ENCODE measurements at regions not wholly inside any gene's neighbourhood (a gene's known extent, or its start where the extent isn't known, plus 50 kb on each side); places are given as distances from the start of the nearest gene placed in this dataset.

DNA sequence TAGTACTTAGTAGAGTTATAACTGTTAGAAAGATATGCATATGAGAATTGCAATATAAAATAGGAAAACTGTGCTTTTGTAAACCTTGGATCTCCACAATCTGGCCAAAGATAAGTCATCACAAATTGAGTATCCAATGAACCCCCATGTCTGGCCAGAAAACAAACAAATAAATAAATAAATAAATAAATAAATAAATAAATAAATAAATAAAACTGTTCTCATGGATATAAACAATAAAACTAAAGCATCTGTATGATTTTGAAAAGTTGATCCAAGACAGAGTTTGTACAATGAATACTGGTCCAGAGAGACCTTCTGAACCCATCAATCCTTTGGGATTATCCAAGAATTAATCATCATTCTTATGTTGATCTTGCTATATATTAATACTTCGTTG lies 367.6 kb upstream of the CDH9 start (continued):
- TF ChIP-seq, protein P1, sequence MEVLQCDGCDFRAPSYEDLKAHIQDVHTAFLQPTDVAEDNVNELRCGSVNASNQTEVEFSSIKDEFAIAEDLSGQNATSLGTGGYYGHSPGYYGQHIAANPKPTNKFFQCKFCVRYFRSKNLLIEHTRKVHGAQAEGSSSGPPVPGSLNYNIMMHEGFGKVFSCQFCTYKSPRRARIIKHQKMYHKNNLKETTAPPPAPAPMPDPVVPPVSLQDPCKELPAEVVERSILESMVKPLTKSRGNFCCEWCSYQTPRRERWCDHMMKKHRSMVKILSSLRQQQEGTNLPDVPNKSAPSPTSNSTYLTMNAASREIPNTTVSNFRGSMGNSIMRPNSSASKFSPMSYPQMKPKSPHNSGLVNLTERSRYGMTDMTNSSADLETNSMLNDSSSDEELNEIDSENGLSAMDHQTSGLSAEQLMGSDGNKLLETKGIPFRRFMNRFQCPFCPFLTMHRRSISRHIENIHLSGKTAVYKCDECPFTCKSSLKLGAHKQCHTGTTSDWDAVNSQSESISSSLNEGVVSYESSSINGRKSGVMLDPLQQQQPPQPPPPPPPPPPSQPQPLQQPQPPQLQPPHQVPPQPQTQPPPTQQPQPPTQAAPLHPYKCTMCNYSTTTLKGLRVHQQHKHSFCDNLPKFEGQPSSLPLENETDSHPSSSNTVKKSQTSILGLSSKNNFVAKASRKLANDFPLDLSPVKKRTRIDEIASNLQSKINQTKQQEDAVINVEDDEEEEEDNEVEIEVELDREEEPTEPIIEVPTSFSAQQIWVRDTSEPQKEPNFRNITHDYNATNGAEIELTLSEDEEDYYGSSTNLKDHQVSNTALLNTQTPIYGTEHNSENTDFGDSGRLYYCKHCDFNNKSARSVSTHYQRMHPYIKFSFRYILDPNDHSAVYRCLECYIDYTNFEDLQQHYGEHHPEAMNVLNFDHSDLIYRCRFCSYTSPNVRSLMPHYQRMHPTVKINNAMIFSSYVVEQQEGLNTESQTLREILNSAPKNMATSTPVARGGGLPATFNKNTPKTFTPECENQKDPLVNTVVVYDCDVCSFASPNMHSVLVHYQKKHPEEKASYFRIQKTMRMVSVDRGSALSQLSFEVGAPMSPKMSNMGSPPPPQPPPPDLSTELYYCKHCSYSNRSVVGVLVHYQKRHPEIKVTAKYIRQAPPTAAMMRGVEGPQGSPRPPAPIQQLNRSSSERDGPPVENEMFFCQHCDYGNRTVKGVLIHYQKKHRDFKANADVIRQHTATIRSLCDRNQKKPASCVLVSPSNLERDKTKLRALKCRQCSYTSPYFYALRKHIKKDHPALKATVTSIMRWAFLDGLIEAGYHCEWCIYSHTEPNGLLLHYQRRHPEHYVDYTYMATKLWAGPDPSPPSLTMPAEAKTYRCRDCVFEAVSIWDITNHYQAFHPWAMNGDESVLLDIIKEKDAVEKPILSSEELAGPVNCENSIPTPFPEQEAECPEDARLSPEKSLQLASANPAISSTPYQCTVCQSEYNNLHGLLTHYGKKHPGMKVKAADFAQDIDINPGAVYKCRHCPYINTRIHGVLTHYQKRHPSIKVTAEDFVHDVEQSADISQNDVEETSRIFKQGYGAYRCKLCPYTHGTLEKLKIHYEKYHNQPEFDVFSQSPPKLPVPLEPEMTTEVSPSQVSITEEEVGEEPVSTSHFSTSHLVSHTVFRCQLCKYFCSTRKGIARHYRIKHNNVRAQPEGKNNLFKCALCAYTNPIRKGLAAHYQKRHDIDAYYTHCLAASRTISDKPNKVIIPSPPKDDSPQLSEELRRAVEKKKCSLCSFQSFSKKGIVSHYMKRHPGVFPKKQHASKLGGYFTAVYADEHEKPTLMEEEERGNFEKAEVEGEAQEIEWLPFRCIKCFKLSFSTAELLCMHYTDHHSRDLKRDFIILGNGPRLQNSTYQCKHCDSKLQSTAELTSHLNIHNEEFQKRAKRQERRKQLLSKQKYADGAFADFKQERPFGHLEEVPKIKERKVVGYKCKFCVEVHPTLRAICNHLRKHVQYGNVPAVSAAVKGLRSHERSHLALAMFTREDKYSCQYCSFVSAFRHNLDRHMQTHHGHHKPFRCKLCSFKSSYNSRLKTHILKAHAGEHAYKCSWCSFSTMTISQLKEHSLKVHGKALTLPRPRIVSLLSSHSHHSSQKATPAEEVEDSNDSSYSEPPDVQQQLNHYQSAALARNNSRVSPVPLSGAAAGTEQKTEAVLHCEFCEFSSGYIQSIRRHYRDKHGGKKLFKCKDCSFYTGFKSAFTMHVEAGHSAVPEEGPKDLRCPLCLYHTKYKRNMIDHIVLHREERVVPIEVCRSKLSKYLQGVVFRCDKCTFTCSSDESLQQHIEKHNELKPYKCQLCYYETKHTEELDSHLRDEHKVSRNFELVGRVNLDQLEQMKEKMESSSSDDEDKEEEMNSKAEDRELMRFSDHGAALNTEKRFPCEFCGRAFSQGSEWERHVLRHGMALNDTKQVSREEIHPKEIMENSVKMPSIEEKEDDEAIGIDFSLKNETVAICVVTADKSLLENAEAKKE (CRISPR knock-in tag; IDR thresholded peaks at IDR 0.05), result no peak
- TF ChIP-seq ZNF331 (CRISPR knock-in tag; IDR thresholded peaks at IDR 0.05; ENCODE audit: low read depth) (no peak), STAT1 (IDR thresholded peaks at IDR 0.05; ENCODE audit: unreplicated experiment) (no peak), CREB1 (CRISPR knock-in tag; IDR thresholded peaks at IDR 0.05; ENCODE audit: low read depth) (no peak)
- TF ChIP-seq, protein P2, sequence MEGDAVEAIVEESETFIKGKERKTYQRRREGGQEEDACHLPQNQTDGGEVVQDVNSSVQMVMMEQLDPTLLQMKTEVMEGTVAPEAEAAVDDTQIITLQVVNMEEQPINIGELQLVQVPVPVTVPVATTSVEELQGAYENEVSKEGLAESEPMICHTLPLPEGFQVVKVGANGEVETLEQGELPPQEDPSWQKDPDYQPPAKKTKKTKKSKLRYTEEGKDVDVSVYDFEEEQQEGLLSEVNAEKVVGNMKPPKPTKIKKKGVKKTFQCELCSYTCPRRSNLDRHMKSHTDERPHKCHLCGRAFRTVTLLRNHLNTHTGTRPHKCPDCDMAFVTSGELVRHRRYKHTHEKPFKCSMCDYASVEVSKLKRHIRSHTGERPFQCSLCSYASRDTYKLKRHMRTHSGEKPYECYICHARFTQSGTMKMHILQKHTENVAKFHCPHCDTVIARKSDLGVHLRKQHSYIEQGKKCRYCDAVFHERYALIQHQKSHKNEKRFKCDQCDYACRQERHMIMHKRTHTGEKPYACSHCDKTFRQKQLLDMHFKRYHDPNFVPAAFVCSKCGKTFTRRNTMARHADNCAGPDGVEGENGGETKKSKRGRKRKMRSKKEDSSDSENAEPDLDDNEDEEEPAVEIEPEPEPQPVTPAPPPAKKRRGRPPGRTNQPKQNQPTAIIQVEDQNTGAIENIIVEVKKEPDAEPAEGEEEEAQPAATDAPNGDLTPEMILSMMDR (conservative IDR thresholded peaks at IDR 0.05; ENCODE audit: low read depth in 2 of 2), result no peak

DNA sequence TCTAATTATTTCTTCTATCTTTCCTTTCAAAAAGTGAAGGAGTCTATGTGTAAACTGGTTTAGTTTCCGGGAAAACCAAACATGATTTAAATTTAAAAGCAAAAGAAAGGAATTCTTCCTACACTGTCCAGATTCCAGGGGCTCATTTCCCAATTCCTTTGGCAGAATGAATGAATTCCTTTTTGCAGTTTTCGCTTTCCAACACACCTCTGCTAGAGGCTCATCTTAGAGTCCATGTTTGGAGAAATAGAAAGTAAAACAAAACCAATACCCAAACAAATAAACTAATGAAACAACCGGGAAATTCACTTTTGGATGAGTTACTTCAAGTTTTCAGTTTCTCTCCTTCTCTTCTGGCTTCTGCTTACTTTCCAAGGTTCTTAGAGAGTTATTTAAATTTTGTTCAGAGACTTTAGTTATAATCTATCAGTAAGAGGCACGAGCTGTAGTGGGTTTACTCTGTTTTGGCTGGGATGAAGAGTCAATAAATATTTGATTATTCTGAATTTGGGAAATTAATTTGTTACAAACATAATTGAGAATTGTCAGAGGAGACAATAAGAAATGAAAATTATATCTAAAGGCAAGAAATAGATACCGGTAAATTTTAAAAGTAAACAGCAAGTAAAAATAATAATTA lies 365.0 kb upstream of the CDH9 start:
- H3K4me3 Mint-ChIP-seq, result no peak overlapping the region
- Histone ChIP-seq H3K27me3 (ENCODE audit: insufficient read depth) (no peaks in the 10 kb centered on the region), H3K9me2 (ENCODE audit: insufficient read depth) (no peaks in the 10 kb centered on the region), H3K4me1 (ENCODE audit: insufficient read depth) (no peaks in the 10 kb centered on the region), H3F3A (replicated peaks; ENCODE audit: low read depth) (no peaks in the 10 kb centered on the region), H2AFZ (no peak overlapping the region), H3K79me2 (replicated peaks; ENCODE audit: insufficient read depth) (no peaks in the 10 kb centered on the region), H4K20me1 (replicated peaks; ENCODE audit: insufficient read depth) (no peaks in the 10 kb centered on the region), H3K36me3 (ENCODE audit: insufficient read depth) (no peaks in the 10 kb centered on the region), H3K4me3 (no peak overlapping the region), H3K4me2 (no peak overlapping the region), H3K27ac (ENCODE audit: low read depth) (no peak overlapping the region)
- ATAC-seq (no peak), DNase-seq (ENCODE audit: low spot score) (peak; percentile 4)
- peak overlapping the region; percentile 10; the same call in 1 of the 2 replicates for H3K27ac Mint-ChIP-seq
- no peaks in the 10 kb centered on the region for H3K27me3 Mint-ChIP-seq (ENCODE audit: insufficient read depth, low read depth, poor library complexity)
- peaks cover 2% of the 10 kb centered on the region; the same call in 1 of the 3 replicates for H3K36me3 Mint-ChIP-seq (ENCODE audit: low read depth)
- TF ChIP-seq EZH2 (IDR thresholded peaks at IDR 0.05; ENCODE audit: low read depth, unreplicated experiment) (no peak), STAT1 (IDR thresholded peaks at IDR 0.05; ENCODE audit: unreplicated experiment) (no peak), EZH2phosphoT487 (IDR thresholded peaks at IDR 0.05; ENCODE audit: unreplicated experiment) (no peak), POLR2AphosphoS5 (IDR thresholded peaks at IDR 0.05; ENCODE audit: low read depth) (no peak)
- TF ChIP-seq, protein P3, sequence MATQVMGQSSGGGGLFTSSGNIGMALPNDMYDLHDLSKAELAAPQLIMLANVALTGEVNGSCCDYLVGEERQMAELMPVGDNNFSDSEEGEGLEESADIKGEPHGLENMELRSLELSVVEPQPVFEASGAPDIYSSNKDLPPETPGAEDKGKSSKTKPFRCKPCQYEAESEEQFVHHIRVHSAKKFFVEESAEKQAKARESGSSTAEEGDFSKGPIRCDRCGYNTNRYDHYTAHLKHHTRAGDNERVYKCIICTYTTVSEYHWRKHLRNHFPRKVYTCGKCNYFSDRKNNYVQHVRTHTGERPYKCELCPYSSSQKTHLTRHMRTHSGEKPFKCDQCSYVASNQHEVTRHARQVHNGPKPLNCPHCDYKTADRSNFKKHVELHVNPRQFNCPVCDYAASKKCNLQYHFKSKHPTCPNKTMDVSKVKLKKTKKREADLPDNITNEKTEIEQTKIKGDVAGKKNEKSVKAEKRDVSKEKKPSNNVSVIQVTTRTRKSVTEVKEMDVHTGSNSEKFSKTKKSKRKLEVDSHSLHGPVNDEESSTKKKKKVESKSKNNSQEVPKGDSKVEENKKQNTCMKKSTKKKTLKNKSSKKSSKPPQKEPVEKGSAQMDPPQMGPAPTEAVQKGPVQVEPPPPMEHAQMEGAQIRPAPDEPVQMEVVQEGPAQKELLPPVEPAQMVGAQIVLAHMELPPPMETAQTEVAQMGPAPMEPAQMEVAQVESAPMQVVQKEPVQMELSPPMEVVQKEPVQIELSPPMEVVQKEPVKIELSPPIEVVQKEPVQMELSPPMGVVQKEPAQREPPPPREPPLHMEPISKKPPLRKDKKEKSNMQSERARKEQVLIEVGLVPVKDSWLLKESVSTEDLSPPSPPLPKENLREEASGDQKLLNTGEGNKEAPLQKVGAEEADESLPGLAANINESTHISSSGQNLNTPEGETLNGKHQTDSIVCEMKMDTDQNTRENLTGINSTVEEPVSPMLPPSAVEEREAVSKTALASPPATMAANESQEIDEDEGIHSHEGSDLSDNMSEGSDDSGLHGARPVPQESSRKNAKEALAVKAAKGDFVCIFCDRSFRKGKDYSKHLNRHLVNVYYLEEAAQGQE (IDR thresholded peaks at IDR 0.05; ENCODE audit: unreplicated experiment), result no peak
- H3K4me1 Mint-ChIP-seq, result no peaks in the 10 kb centered on the region
- H3K9me3 Mint-ChIP-seq, result peaks cover 8% of the 10 kb centered on the region; the same call in 2 of the 3 replicates

Measured in GM23338 (cell line).